ENCODE measurements at regions not wholly inside any gene's neighbourhood (a gene's known extent, or its start where the extent isn't known, plus 50 kb on each side); places are given as distances from the start of the nearest gene placed in this dataset.

DNA sequence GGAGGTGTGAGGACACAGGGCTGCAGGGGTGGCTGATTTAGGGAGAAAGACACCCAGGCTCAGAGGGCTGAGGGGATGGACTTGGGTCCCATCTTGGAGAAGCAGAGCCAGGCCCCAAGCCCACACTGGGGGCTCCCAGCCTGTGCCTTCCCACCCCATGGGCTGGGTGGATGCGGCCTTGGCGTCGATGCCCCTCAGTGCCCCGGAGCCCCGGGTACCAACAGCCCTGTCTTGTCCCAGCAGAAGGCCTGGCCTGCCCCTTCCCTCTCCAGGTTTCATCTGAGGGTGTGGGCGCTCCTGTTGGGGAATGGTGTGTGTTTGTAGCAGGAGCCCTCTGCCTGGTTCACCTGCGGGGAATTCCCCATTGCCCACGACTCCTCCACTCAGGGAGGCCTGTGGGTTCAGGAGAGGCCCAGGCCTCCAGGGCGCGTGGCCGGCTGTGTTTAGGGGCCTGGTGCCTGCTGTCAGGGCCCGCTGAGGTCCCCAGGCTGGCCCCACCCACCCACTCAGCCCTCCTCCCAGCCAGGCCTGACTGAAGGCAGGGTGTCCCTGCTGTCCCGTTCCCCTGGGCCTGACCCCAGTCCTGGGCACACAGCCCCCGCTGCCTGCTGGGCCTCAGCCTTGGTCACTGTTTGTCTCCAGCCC lies 51.1 kb upstream of the BEGAIN start:
- Histone ChIP-seq H3K36me3 (no peaks in the 10 kb centered on the region), H3K27me3 (peaks cover 0 to 48% (median 5%) of the 10 kb centered on the region in 3 donors), H3K4me1 (peaks cover 0 to 12% (median 0%) of the 10 kb centered on the region in 4 donors), H3K9me3 (no peaks in the 10 kb centered on the region), H3K27ac (no peak overlapping the region), H3K4me3 (no peak overlapping the region)
- intact Hi-C loops (cut with DNase I; ENCODE audit: low total_unique reads) = no loop called here
- no peak for DNase-seq
- WGBS, 5 donors = 83 to 91% (median 87%) methylated on average over 1 to 14 of the region's 14 CpGs
- TF ChIP-seq POLR2A (IDR thresholded peaks at IDR 0.05) (no peak), EP300 (IDR thresholded peaks at IDR 0.05) (no peak)

DNA sequence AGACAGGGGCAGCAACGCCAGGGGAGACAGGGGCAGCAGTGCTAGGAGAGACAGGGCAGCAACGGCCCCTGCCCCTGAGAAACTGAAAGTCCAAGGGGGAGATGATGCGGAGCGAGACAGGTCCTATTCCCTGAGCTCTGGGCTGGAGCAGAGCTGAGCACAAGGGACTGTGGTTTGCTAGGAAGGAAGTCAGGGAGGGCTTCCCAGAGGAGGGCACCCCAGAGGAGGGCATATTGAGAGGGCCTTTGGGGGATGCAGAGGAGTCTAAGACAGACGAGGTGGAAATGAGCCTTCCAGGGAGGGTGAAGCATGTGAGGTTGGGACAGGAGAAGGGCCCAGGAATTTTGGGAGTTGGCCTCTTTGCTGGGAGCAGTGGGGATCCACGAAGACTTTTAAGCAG lies 52.1 kb upstream of the BEGAIN start:
- H3K9me3 ChIP-seq = no peaks in the 10 kb centered on the region
- H3K4me1 ChIP-seq = peaks cover 0 to 12% (median 0%) of the 10 kb centered on the region in 4 donors
- no peak for DNase-seq
- TF ChIP-seq POLR2AphosphoS5 (IDR thresholded peaks at IDR 0.05) (no peak), EP300 (IDR thresholded peaks at IDR 0.05) (no peak), POLR2A (IDR thresholded peaks at IDR 0.05) (no peak)
- TF ChIP-seq, protein P1, sequence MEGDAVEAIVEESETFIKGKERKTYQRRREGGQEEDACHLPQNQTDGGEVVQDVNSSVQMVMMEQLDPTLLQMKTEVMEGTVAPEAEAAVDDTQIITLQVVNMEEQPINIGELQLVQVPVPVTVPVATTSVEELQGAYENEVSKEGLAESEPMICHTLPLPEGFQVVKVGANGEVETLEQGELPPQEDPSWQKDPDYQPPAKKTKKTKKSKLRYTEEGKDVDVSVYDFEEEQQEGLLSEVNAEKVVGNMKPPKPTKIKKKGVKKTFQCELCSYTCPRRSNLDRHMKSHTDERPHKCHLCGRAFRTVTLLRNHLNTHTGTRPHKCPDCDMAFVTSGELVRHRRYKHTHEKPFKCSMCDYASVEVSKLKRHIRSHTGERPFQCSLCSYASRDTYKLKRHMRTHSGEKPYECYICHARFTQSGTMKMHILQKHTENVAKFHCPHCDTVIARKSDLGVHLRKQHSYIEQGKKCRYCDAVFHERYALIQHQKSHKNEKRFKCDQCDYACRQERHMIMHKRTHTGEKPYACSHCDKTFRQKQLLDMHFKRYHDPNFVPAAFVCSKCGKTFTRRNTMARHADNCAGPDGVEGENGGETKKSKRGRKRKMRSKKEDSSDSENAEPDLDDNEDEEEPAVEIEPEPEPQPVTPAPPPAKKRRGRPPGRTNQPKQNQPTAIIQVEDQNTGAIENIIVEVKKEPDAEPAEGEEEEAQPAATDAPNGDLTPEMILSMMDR (IDR thresholded peaks at IDR 0.05) = no peak
- H3K27me3 ChIP-seq = peaks cover 0 to 43% (median 2%) of the 10 kb centered on the region in 3 donors
- H3K36me3 ChIP-seq = no peaks in the 10 kb centered on the region
- no peak overlapping the region for H3K4me3 ChIP-seq
- intact Hi-C loops (cut with DNase I; ENCODE audit: low total_unique reads) = no loop called here
- H3K27ac ChIP-seq = no peak overlapping the region
- WGBS, 5 donors = 83 to 89% (median 86%) methylated on average over 6 of the region's 6 CpGs

DNA sequence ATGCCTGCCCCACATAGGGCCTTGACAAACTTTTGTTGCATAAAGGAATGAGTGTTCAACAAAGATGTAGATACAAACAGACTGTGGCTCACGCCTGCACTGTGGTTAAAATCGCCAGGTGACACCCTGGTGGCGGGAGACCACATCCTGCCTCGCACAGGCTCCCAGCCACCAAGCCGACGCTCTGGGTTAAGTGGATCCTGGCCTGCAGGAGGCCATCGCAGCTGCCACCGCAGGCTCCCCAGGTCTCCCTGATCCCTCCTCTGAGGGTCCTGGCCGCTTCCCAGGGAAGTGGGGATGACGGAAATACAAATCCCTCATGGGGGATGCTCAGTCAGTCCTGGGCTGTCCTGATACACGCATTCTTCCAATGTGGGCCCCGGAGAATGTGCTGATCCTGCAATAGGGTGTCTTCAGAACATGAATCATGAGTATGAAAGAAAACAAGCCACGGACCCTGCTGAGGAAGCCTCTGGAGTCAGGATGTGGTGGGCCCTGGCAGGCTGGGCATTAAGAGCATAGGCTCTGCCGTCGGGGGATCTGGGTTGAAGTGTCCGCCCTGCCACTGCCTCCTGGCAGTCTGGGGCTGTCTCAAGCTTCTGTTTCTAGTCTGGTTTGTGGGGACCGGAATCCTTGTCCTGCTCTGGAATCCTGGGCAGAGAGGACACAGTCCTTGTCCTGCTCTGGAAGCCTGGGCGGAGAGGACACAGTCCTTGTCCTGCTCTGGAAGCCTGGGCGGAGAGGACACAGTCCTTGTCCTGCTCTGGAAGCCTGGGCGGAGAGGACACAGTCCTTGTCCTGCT lies 53.5 kb upstream of the BEGAIN start:
- TF ChIP-seq EP300 (IDR thresholded peaks at IDR 0.05) (no peak), POLR2A (IDR thresholded peaks at IDR 0.05) (no peak), POLR2AphosphoS5 (IDR thresholded peaks at IDR 0.05) (no peak)
- TF ChIP-seq, protein P1 (IDR thresholded peaks at IDR 0.05) = no peak
- H3K27ac ChIP-seq = no peak overlapping the region
- H3K4me1 ChIP-seq = peaks cover 0 to 24% (median 3%) of the 10 kb centered on the region in 4 donors
- no peak overlapping the region for H3K4me3 ChIP-seq
- H3K27me3 ChIP-seq = peaks cover 0 to 31% (median 0%) of the 10 kb centered on the region in 3 donors
- 65 to 69% (median 68%) methylated on average over 10 to 20 of the region's 20 CpGs for WGBS, 5 donors
- H3K36me3 ChIP-seq = no peaks in the 10 kb centered on the region
- no peaks in the 10 kb centered on the region for H3K9me3 ChIP-seq
- peak; percentile 37 to 67 for DNase-seq
- intact Hi-C loops (cut with DNase I; ENCODE audit: low total_unique reads) = loop anchor here (10.0 kb wide), 2 partner anchors 196 to 256 kb away; no protein-coding TSS in a partner anchor

DNA sequence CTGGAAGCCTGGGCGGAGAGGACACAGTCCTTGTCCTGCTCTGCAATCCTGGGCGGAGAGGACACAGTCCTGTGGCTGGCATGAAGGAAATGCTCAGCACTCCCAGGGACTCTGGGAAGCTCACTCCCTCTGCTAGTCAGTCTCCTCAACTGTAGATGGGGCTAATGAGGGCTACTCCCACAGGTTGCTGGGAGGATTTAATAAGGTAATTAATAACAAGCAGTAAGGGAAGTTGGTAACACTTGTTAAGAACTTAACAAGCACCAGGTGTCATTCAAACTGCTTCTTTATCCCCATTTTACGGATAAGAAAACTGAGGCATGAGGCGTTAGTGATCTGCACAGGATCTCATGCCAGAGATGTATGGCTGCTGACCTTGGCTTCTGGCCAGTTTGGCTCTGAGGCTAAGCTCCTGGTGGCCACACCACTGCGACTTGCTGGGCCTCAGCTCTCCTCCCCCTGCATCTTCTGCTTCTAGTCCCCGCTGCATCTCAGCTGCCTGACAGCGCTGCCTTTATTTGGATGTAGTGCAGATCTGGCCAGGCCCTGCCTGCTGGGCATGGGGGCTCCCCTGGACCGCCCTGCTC lies 54.1 kb upstream of the BEGAIN start:
- DNase-seq = no peak
- Histone ChIP-seq H3K9me3 (no peaks in the 10 kb centered on the region), H3K27ac (no peak overlapping the region), H3K27me3 (peaks cover 0 to 24% (median 0%) of the 10 kb centered on the region in 3 donors), H3K36me3 (no peaks in the 10 kb centered on the region), H3K4me3 (no peak overlapping the region), H3K4me1 (peaks cover 0 to 25% (median 3%) of the 10 kb centered on the region in 4 donors)
- intact Hi-C loops (cut with DNase I; ENCODE audit: low total_unique reads) = loop anchor here (10.0 kb wide), 2 partner anchors 197 to 257 kb away; no protein-coding TSS in a partner anchor
- no peak for TF ChIP-seq POLR2AphosphoS5 (IDR thresholded peaks at IDR 0.05)
- TF ChIP-seq, protein P1 (IDR thresholded peaks at IDR 0.05) = no peak
- no peak for TF ChIP-seq POLR2A (IDR thresholded peaks at IDR 0.05)
- no peak for TF ChIP-seq EP300 (IDR thresholded peaks at IDR 0.05)
- 75 to 80% (median 77%) methylated on average over 8 of the region's 8 CpGs for WGBS, 5 donors

All from stomach (tissue), 8 donors.